Panc1 (cell line): ENCODE measurements at regions not wholly inside any gene's neighbourhood (a gene's known extent, or its start where the extent isn't known, plus 50 kb on each side); places are given as distances from the start of the nearest gene placed in this dataset.

Experiments used
- ATAC-seq: fragments of 200-7000 bp; cut with Tn5 transposase; 2 replicates; pipeline ENCODE4 v1.9.1; 2020; ENCODE audit warnings: mild to moderate bottlenecking, moderate library complexity
- BruUV-seq: library from RNA; stranded (reverse); fragments of 400-500 nt; replicated peaks from 2 replicates; lab custom pipeline; 2021; lab: Mats Ljungman, UMichigan
- CTCF ChIA-PET: fragments of 300-600 bp; sonication (Branson Sonifier 250); formaldehyde crosslinking; loops from one replicate; lab custom pipeline; 2022; ENCODE audit warnings: antibody characterized with exemption; lab: Charles Lee
- POLR2A ChIA-PET: fragments of 300-600 bp; sonication (Branson Sonifier 250); formaldehyde crosslinking; loops from one replicate; lab custom pipeline; 2022; ENCODE audit warnings: antibody characterized with exemption; lab: Charles Lee
- DNase-seq: peaks from one replicate; pipeline ENCODE4 v3.0.0-alpha.2; 2010; ENCODE audit warnings: low read depth, low spot score
- H3K27ac ChIP-seq: 2 replicates; pipeline ENCODE4 v1.5.1; 2011; ENCODE audit warnings: mild to moderate bottlenecking, low read length, inconsistent platforms
- H3K27me3 ChIP-seq: fragments of 200-500 bp; sonication (Bioruptor generic); 2 replicates; pipeline ENCODE4 v1.6.0; 2014; ENCODE audit warnings: low read length, inconsistent platforms; ENCODE audit not compliant: control insufficient read depth, insufficient read depth
- H3K36me3 ChIP-seq: fragments of 200-500 bp; sonication (Bioruptor generic); 2 replicates; pipeline ENCODE4 v1.5.1; 2014; ENCODE audit warnings: inconsistent platforms, mild to moderate bottlenecking, low read length, moderate library complexity; ENCODE audit not compliant: control insufficient read depth, insufficient read depth
- H3K4me1 ChIP-seq: 2 replicates; pipeline ENCODE4 v1.5.1; 2011; ENCODE audit warnings: inconsistent platforms, mild to moderate bottlenecking, low read length, moderate library complexity; ENCODE audit not compliant: control insufficient read depth, insufficient read depth
- H3K4me3 ChIP-seq, 2 experiments: 2 replicates each; pipeline ENCODE4 v1.5.1; 2011 to 2012; ENCODE audit warnings: low read depth in 2 of 2, low read length in 2 of 2, mild to moderate bottlenecking in 2 of 2, inconsistent platforms in 1 of 2, moderate library complexity in 1 of 2
- H3K9me3 ChIP-seq: fragments of 200-500 bp; sonication (Bioruptor generic); 2 replicates; pipeline ENCODE4 v1.5.1; 2014; ENCODE audit warnings: low read depth, mild to moderate bottlenecking, inconsistent platforms, low read length, moderate library complexity; ENCODE audit not compliant: control insufficient read depth, insufficient read depth
- POLR2AphosphoS5 ChIP-seq: IDR thresholded peaks from 2 replicates; pipeline ENCODE4 v1.6.1; 2012; ENCODE audit warnings: mild to moderate bottlenecking, low read depth, low read length, moderate library complexity
- SIN3A ChIP-seq: IDR thresholded peaks from 2 replicates; pipeline ENCODE4 v1.6.1; 2012; ENCODE audit warnings: low read depth, mild to moderate bottlenecking, low read length, moderate library complexity, borderline replicate concordance; ENCODE audit not compliant: insufficient read depth
- TCF7L2 ChIP-seq: IDR thresholded peaks from 2 replicates; pipeline ENCODE4 v1.6.1; 2011; ENCODE audit warnings: mild to moderate bottlenecking, low read depth, low read length, inconsistent platforms
- in situ Hi-C: cut with HindIII; loops from 2 replicates; pipeline ENCODE4 v1.10.0; 2016; ENCODE audit warnings: low sequenced_read_pairs, low pct_unique_long_range_greater_than_20kb
- intact Hi-C: fragments of 100-400 bp; cut with micrococcal nuclease; formaldehyde crosslinking; loops from one replicate; pipeline ENCODE4 v1.10.0; 2022; ENCODE audit not compliant: unreplicated experiment
- TF ChIP-seq, protein P1 (sequence below), 2 experiments: IDR thresholded peaks; 2 replicates each; pipeline ENCODE4 v1.6.1; 2011 to 2012; ENCODE audit warnings: low read depth in 2 of 2, control low read depth in 1 of 2, low read length in 1 of 2, mild to moderate bottlenecking in 1 of 2, moderate library complexity in 1 of 2; ENCODE audit not compliant: insufficient read depth in 1 of 2
- TF ChIP-seq, protein P2 (sequence below): fragments of 450-650 bp; IDR thresholded peaks from 2 replicates; pipeline ENCODE4 v1.5.1; 2017; ENCODE audit warnings: mild to moderate bottlenecking

- Histone ChIP-seq H3K4me3 (no peak overlapping the region), H3K36me3 (no peaks in the 10 kb centered on the region), H3K27ac (no peak overlapping the region), H3K9me3 (no peaks in the 10 kb centered on the region), H3K27me3 (peaks cover 2% of the 10 kb centered on the region; the same call in 1 of the 2 replicates), H3K4me1 (no peaks in the 10 kb centered on the region)
- in situ Hi-C loops: no loop called here
- no peak for ATAC-seq
- intact Hi-C loops: no loop called here
- TF ChIP-seq, protein P1, sequence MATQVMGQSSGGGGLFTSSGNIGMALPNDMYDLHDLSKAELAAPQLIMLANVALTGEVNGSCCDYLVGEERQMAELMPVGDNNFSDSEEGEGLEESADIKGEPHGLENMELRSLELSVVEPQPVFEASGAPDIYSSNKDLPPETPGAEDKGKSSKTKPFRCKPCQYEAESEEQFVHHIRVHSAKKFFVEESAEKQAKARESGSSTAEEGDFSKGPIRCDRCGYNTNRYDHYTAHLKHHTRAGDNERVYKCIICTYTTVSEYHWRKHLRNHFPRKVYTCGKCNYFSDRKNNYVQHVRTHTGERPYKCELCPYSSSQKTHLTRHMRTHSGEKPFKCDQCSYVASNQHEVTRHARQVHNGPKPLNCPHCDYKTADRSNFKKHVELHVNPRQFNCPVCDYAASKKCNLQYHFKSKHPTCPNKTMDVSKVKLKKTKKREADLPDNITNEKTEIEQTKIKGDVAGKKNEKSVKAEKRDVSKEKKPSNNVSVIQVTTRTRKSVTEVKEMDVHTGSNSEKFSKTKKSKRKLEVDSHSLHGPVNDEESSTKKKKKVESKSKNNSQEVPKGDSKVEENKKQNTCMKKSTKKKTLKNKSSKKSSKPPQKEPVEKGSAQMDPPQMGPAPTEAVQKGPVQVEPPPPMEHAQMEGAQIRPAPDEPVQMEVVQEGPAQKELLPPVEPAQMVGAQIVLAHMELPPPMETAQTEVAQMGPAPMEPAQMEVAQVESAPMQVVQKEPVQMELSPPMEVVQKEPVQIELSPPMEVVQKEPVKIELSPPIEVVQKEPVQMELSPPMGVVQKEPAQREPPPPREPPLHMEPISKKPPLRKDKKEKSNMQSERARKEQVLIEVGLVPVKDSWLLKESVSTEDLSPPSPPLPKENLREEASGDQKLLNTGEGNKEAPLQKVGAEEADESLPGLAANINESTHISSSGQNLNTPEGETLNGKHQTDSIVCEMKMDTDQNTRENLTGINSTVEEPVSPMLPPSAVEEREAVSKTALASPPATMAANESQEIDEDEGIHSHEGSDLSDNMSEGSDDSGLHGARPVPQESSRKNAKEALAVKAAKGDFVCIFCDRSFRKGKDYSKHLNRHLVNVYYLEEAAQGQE (IDR thresholded peaks at IDR 0.05; ENCODE audit: insufficient read depth in 1 of 2, low read depth in 2 of 2, low read length in 1 of 2): no peak
- TF ChIP-seq SIN3A (no peak), POLR2AphosphoS5 (no peak), TCF7L2 (no peak)
- TF ChIP-seq, protein P2, sequence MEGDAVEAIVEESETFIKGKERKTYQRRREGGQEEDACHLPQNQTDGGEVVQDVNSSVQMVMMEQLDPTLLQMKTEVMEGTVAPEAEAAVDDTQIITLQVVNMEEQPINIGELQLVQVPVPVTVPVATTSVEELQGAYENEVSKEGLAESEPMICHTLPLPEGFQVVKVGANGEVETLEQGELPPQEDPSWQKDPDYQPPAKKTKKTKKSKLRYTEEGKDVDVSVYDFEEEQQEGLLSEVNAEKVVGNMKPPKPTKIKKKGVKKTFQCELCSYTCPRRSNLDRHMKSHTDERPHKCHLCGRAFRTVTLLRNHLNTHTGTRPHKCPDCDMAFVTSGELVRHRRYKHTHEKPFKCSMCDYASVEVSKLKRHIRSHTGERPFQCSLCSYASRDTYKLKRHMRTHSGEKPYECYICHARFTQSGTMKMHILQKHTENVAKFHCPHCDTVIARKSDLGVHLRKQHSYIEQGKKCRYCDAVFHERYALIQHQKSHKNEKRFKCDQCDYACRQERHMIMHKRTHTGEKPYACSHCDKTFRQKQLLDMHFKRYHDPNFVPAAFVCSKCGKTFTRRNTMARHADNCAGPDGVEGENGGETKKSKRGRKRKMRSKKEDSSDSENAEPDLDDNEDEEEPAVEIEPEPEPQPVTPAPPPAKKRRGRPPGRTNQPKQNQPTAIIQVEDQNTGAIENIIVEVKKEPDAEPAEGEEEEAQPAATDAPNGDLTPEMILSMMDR: no peak
- DNase-seq: no peak
- CTCF ChIA-PET: interaction anchor here (0.6 to 0.7 kb wide), 2 partner anchors 185 to 589 kb away, joined by 3 read pairs; no protein-coding TSS in a partner anchor
- BruUV-seq: no TSS peak
- POLR2A ChIA-PET: no interaction called here
These were observed 79.0 kb downstream of the ADRA2C start for GRCh38 chr4:3845094-3845743.

DNA sequence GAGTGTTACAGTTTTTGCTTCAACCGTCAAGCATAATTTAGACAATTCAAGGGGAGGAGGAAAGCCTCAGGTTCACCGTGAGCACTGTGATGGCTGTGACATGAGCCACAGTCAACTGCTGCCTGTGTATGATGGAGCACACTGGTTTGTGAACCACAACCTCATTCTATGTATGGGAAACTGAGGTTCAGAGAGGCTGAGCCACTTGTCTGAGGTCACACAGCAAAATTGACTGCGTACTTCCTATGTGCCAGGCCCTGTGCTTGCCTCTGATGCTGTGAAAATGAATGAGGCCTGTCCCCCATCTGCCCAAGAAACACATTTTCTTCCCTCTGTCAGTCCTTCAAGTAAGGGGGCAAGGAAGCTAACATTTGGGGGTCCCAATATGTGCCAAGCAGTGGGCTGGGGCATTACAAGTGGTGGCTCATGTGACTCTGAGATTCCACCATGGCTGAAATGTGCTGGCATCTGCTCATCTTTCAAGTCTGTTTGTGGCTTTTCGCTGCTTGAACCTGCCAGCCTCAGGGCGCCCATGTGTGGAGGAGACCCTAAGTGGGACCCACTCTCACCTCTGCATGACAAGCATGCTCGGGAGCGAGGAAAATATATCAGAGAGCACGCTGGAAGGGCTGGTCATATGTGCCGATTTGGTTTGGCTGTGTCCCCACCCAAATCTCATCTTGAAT lies 79.7 kb downstream of the ADRA2C start:
- in situ Hi-C loops: no loop called here
- CTCF ChIA-PET: interaction anchor here (0.6 kb wide), 1 partner anchor 589 kb away, joined by 3 read pairs; no protein-coding TSS in a partner anchor
- Histone ChIP-seq H3K27ac (no peak overlapping the region), H3K9me3 (no peaks in the 10 kb centered on the region), H3K27me3 (peaks cover 2% of the 10 kb centered on the region; the same call in 1 of the 2 replicates), H3K4me1 (no peaks in the 10 kb centered on the region), H3K4me3 (no peak overlapping the region), H3K36me3 (no peaks in the 10 kb centered on the region)
- intact Hi-C loops: no loop called here
- no TSS peak for BruUV-seq
- TF ChIP-seq POLR2AphosphoS5 (no peak), TCF7L2 (no peak), SIN3A (no peak)
- TF ChIP-seq, protein P1 (IDR thresholded peaks at IDR 0.05; ENCODE audit: insufficient read depth in 1 of 2, low read depth in 2 of 2, low read length in 1 of 2): no peak
- TF ChIP-seq, protein P2: no peak
- no peak for DNase-seq
- ATAC-seq: no peak
- POLR2A ChIA-PET: no interaction called here
